UCSD-AML1 (cell line): ENCODE measurements at regions not wholly inside any gene's neighbourhood (a gene's known extent, or its start where the extent isn't known, plus 50 kb on each side); places are given as distances from the start of the nearest gene placed in this dataset.
A peak's percentile ranks its signal among the peaks of the same experiment; 100 is the strongest.

Source experiments
- DNase-seq: peaks from one replicate; lab custom pipeline; 2025; ENCODE audit not compliant: unreplicated experiment; lab: John Stamatoyannopoulos, UW

GRCh38 chr4:1512738-1513660 is 106.8 kb upstream of the NKX1-1 start:
- DNase-seq = peak; percentile 39

GRCh38 chr4:1512051-1512737 is 106.0 kb upstream of the NKX1-1 start:
- no peak for DNase-seq

- no peak for DNase-seq
These were observed 105.3 kb upstream of the NKX1-1 start for GRCh38 chr4:1511441-1512041.

GRCh38 chr4:1510931-1511330 is 104.7 kb upstream of the NKX1-1 start:
- no peak for DNase-seq

- DNase-seq = no peak
These were observed 103.1 kb upstream of the NKX1-1 start for GRCh38 chr4:1509366-1509765.

- no peak for DNase-seq
These were observed 102.2 kb upstream of the NKX1-1 start for GRCh38 chr4:1508161-1509160.

GRCh38 chr4:1506956-1507721 is 100.9 kb upstream of the NKX1-1 start:
- DNase-seq = no peak

GRCh38 chr4:1505511-1506460 is 99.5 kb upstream of the NKX1-1 start:
- no peak for DNase-seq

- DNase-seq = no peak
These were observed 98.6 kb upstream of the NKX1-1 start for GRCh38 chr4:1504595-1505500.

- DNase-seq = no peak
These were observed 97.6 kb upstream of the NKX1-1 start for GRCh38 chr4:1503583-1504471.

- DNase-seq = no peak
These were observed 96.7 kb upstream of the NKX1-1 start for GRCh38 chr4:1502976-1503375.

GRCh38 chr4:1502501-1502886 is 96.3 kb upstream of the NKX1-1 start:
- DNase-seq = no peak

- DNase-seq = no peak
These were observed 95.7 kb upstream of the NKX1-1 start for GRCh38 chr4:1501754-1502500.

- DNase-seq = no peak
These were observed 94.9 kb upstream of the NKX1-1 start for GRCh38 chr4:1500966-1501753.

- no peak for DNase-seq
These were observed 94.2 kb upstream of the NKX1-1 start for GRCh38 chr4:1500231-1500965.
